AG04449 (cell line): ENCODE measurements at regions not wholly inside any gene's neighbourhood (a gene's known extent, or its start where the extent isn't known, plus 50 kb on each side); places are given as distances from the start of the nearest gene placed in this dataset.
"Not testable (repeated sequence)": the region's sequence is repeated elsewhere in the genome, so short reads cannot be mapped to it uniquely, and the experiment has no call there.

Experiments used
- CTCF ChIA-PET: fragments of 350-600 bp; formaldehyde crosslinking; extraction: SDS; loops from one replicate; lab custom pipeline; 2021; ENCODE audit warnings: antibody characterized with exemption; lab: Yijun Ruan, JAX
- POLR2A ChIA-PET: fragments of 400-600, 350-600 bp; formaldehyde crosslinking; extraction: SDS; loops from one replicate; lab custom pipeline; 2020; ENCODE audit warnings: antibody characterized with exemption, inconsistent platforms; lab: Yijun Ruan, JAX
- DNase-seq: peaks from one replicate; pipeline ENCODE4 v3.0.0-alpha.2; 2010; ENCODE audit warnings: low read depth, low spot score
- H3K4me3 ChIP-seq: 2 replicates; pipeline ENCODE4 v1.5.1; 2011; ENCODE audit warnings: low read depth, mild to moderate bottlenecking, control low read depth, low read length
- CTCF ChIP-seq: IDR thresholded peaks from one replicate; pipeline ENCODE4 v1.5.1; 2011; ENCODE audit warnings: mild to moderate bottlenecking, moderate library complexity, low read length, control low read depth, inconsistent platforms; ENCODE audit not compliant: insufficient read depth; ENCODE audit errors: missing control alignments

- no peak for TF ChIP-seq CTCF
- no peak for DNase-seq
- ChIA-PET CTCF (no interaction called here), POLR2A (no interaction called here)
- no peak overlapping the region for H3K4me3 ChIP-seq
Observed at GRCh38 chr6:85714893-85715530, 72.3 kb upstream of the SYNCRIP start.

- CTCF ChIA-PET, result no interaction called here
- H3K4me3 ChIP-seq, result no peak overlapping the region
- no peak for DNase-seq
- POLR2A ChIA-PET, result no interaction called here
- no peak for TF ChIP-seq CTCF
Observed at GRCh38 chr6:85712346-85712745, 69.7 kb upstream of the SYNCRIP start.

- H3K4me3 ChIP-seq, result not testable (repeated sequence)
Observed at GRCh38 chr6:85707515-85708145, 64.9 kb upstream of the SYNCRIP start.

GRCh38 chr6:85706272-85706671 is 63.6 kb upstream of the SYNCRIP start:
- no peak for TF ChIP-seq CTCF
- no peak for DNase-seq
- POLR2A ChIA-PET, result interaction anchor here (1.4 kb wide), 1 partner anchor 28 kb away, joined by 4 read pairs; no protein-coding TSS in a partner anchor
- H3K4me3 ChIP-seq, result no peak overlapping the region
- CTCF ChIA-PET, result no interaction called here

More at GRCh38 chr6:85707515-85708145, 64.9 kb upstream of the SYNCRIP start:
- POLR2A ChIA-PET, CTCF ChIA-PET, DNase-seq: not testable (repeated sequence)

GRCh38 chr6:85705220-85705619 is 62.5 kb upstream of the SYNCRIP start:
- no peak for TF ChIP-seq CTCF
- POLR2A ChIA-PET, result interaction anchor here (1.4 kb wide), 1 partner anchor 27 kb away, joined by 4 read pairs; no protein-coding TSS in a partner anchor
- DNase-seq, result no peak
- H3K4me3 ChIP-seq, result no peak overlapping the region
- CTCF ChIA-PET, result no interaction called here

GRCh38 chr6:85703406-85703805 is 60.7 kb upstream of the SYNCRIP start:
- no peak for DNase-seq
- no peak for TF ChIP-seq CTCF
- H3K4me3 ChIP-seq, result no peak overlapping the region
- CTCF ChIA-PET, result no interaction called here
- POLR2A ChIA-PET, result no interaction called here
